Lower leg skin (tissue), 4 donors: ENCODE measurements at regions not wholly inside any gene's neighbourhood (a gene's known extent, or its start where the extent isn't known, plus 50 kb on each side); places are given as distances from the start of the nearest gene placed in this dataset.

Experiments used
- DNase-seq, 2 donors: peaks; one replicate each; pipeline ENCODE4 v3.0.0-alpha.2; 2019; ENCODE audit warnings: low spot score in 2 of 2
- H3K4me3 ChIP-seq: fragments of 200-600 bp; sonication (generic); 2 replicates; pipeline ENCODE4 v1.5.1; 2017; ENCODE audit warnings: mild to moderate bottlenecking, low read depth; ENCODE audit not compliant: poor library complexity, severe bottlenecking
- POLR2A ChIP-seq, 2 donors: fragments of 450-650 bp; IDR thresholded peaks; one replicate each; pipeline ENCODE4 v1.6.1; 2016 to 2017; ENCODE audit warnings: antibody characterized with exemption in 2 of 2, mild to moderate bottlenecking in 1 of 2, moderate library complexity in 1 of 2
- WGBS, 2 donors: methylation state at CpG; one replicate each; pipeline ENCODE4 v1.1.5; 2018; 5-methylcytosine and 5-hydroxymethylcytosine counted together
- intact Hi-C: fragments of 100-400 bp; cut with DNase I; formaldehyde crosslinking; loops from one replicate; pipeline ENCODE4 v1.15.0; 2023; ENCODE audit warnings: low total_unique reads
- TF ChIP-seq, protein P1 (sequence below), 3 donors: fragments of 450-650 bp; IDR thresholded peaks; one replicate each; pipeline ENCODE4 v1.5.1; 2016; ENCODE audit warnings: antibody characterized with exemption in 3 of 3, mild to moderate bottlenecking in 3 of 3, moderate library complexity in 2 of 3

DNA sequence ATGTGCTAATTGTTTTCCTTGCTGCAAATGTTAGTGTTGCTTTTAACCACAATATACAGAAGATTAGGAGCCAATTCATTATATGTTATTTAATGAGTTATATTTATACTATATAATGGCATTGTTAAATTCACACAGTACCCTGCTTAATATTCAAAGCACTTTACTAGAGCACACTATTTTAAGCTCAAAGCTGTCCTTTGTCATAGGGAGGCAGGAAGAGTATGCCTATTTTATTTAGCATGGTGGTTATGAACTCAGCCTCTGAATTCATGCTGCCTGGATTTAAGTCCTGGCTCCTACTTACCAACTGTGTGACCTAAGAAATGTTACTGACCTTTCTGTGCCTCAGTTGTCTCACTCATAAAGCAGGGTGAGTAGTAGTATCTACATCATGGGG lies 80.5 kb downstream of the FASTKD2 start:
- intact Hi-C loops: no loop called here
- H3K4me3 ChIP-seq: no peak overlapping the region
- no peak for DNase-seq
- TF ChIP-seq, protein P1, sequence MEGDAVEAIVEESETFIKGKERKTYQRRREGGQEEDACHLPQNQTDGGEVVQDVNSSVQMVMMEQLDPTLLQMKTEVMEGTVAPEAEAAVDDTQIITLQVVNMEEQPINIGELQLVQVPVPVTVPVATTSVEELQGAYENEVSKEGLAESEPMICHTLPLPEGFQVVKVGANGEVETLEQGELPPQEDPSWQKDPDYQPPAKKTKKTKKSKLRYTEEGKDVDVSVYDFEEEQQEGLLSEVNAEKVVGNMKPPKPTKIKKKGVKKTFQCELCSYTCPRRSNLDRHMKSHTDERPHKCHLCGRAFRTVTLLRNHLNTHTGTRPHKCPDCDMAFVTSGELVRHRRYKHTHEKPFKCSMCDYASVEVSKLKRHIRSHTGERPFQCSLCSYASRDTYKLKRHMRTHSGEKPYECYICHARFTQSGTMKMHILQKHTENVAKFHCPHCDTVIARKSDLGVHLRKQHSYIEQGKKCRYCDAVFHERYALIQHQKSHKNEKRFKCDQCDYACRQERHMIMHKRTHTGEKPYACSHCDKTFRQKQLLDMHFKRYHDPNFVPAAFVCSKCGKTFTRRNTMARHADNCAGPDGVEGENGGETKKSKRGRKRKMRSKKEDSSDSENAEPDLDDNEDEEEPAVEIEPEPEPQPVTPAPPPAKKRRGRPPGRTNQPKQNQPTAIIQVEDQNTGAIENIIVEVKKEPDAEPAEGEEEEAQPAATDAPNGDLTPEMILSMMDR (IDR thresholded peaks at IDR 0.05): no peak
- TF ChIP-seq POLR2A (IDR thresholded peaks at IDR 0.05): no peak

DNA sequence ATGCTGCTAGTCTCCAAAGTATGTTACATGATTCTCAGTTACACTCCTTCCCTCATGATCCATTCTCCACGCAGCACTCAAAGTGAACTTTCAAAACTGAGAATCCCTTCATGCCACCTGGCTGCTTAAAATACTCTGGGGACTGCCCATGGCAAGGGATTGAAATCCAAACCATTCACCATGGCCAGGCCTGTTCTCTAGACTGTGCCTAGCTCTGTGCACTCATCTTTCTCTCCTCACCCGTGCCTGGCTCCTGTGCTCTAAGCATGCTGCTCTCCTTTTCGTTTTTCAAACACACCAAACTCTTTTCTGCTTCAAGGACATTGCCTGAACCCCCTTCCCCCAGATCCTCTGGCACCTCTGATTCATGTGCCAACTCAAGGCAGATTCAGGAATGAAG lies 80.9 kb downstream of the FASTKD2 start:
- TF ChIP-seq, protein P1 (IDR thresholded peaks at IDR 0.05): no peak
- WGBS, 2 donors: 79 to 85% methylated on average over 3 of the region's 3 CpGs
- H3K4me3 ChIP-seq: no peak overlapping the region
- DNase-seq: no peak
- intact Hi-C loops: no loop called here

DNA sequence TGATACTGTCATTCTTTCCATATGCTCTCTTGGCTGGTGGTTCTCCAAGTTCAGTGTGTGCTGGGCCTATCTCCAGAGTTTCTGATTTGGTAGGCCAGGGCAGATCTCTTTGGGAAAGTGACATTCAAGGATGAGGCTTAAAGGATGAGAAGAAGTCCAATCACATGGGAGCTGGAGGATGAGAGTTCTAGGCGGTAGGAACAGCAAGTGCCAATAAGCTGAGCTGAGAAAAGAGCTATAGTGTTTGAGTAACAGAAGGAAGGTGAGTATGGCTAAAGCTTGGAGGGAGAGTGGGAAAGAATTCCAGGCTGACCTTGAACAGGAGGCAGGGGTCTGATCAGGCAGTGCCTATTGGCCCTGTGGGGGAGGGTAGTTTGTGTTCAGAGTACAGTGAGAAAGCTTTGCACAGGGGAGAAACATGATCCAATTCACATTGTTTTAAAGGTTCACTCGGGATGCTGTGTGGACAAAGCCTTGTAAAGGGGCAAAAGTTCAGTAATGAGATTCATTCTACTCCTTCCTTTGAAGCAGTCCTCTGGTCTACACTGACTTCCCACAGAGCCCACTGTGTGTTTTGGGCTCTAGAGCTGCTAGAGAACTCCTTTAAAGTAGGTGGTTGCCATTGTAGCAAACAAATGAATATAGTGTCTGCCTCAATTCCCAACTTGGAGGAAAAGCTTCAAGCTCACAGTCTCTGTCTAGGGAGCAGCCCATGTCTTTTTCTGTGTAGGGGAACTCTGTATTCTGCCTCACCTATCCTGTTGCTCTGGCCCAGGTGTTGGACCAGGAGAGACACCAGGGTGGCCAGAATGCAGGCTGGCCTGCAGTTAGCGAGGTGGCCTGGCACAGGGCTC lies 81.8 kb downstream of the FASTKD2 start:
- no peak overlapping the region for H3K4me3 ChIP-seq
- WGBS, 2 donors: 72 to 84% methylated on average over 3 of the region's 3 CpGs
- no peak for DNase-seq
- no peak for TF ChIP-seq POLR2A (IDR thresholded peaks at IDR 0.05)
- TF ChIP-seq, protein P1 (IDR thresholded peaks at IDR 0.05): no peak
- intact Hi-C loops: no loop called here

DNA sequence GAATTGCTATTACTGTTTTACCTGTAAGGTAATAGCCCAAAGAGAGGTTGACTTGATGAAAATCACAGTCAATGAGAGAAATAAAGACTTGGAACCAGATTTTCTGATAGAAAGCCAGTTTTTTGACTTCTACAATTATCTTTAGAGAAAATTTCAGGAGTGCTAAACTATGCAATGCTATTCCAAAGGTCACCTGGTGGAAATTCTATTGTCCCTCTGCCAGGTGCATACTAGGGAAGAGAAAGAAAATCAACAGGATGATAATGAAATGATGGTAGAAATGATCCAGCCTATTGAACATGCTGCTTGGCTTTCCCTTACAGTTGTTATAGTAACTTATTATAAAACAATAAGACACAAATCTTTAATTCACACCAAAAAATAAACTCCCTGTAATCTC lies 85.0 kb downstream of the FASTKD2 start:
- TF ChIP-seq, protein P1 (IDR thresholded peaks at IDR 0.05): no peak
- no peak for TF ChIP-seq POLR2A (IDR thresholded peaks at IDR 0.05)
- intact Hi-C loops: no loop called here
- no peak for DNase-seq
- no peak overlapping the region for H3K4me3 ChIP-seq

DNA sequence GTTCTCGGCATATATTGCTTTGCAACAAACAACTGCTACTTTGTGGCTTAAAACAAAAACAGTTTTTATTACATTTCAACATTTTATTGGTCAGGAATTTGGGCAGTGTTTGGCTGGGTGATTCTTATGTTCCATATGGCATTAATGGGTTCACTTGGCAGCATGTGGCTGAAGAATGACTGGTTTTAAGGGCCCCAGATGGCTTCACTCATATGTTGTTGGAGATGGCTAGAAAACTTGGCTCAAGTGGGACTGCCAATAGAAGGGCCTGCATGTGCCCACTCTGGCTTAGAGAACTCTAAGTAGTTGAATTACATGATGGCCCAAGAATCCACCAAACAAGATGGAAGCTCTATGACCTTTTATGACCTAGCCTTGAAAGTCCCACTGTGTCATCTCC lies 86.1 kb downstream of the FASTKD2 start:
- 93 to 94% methylated on average over 1 of the region's 1 CpG for WGBS, 2 donors
- TF ChIP-seq, protein P1 (IDR thresholded peaks at IDR 0.05): no peak
- no peak for TF ChIP-seq POLR2A (IDR thresholded peaks at IDR 0.05)
- H3K4me3 ChIP-seq: no peak overlapping the region
- DNase-seq: no peak
- intact Hi-C loops: no loop called here

DNA sequence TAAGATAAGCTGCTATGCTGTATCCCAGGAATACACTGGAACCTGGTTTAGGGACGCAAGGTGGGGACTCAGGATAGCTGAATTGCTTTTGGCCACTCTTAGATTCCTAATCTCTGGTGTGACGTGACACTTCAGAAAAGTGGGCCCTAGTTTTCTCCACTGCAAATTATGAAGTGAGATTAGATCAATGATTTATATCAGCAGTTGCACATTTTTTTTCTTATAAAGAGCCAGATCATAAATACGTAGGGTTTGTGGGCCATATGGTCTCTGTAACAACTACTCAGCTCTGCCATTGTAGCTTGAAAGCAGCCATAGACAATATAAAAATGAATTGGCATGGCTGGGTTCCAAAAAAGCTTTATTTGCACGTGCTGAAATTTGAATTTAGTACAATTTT lies 85.4 kb upstream of the CPO start:
- intact Hi-C loops: no loop called here
- 74 to 75% methylated on average over 4 of the region's 4 CpGs for WGBS, 2 donors
- no peak overlapping the region for H3K4me3 ChIP-seq
- no peak for DNase-seq
- no peak for TF ChIP-seq POLR2A (IDR thresholded peaks at IDR 0.05)
- TF ChIP-seq, protein P1 (IDR thresholded peaks at IDR 0.05): no peak
